GM12892 (cell line): ENCODE measurements at regions not wholly inside any gene's neighbourhood (a gene's known extent, or its start where the extent isn't known, plus 50 kb on each side); places are given as distances from the start of the nearest gene placed in this dataset.
"Not testable (repeated sequence)": the region's sequence is repeated elsewhere in the genome, so short reads cannot be mapped to it uniquely, and the experiment has no call there.

Experiments used
- DNase-seq: peaks from one replicate; pipeline ENCODE4 v3.0.0; 2011; ENCODE audit not compliant: insufficient read length
- FAIRE-seq: peaks from 2 replicates; lab custom pipeline; 2011; peaks lifted over from hg19 to GRCh38; lab: Jason Lieb, UNC
- POLR2A ChIP-seq: IDR thresholded peaks from 2 replicates; pipeline ENCODE4 v1.6.1; 2011; ENCODE audit warnings: low read depth, low read length, control low read depth
- POLR2AphosphoS5 ChIP-seq: IDR thresholded peaks from 2 replicates; pipeline ENCODE4 v1.6.1; 2011; ENCODE audit warnings: low read depth, low read length, control low read depth
- TAF1 ChIP-seq: IDR thresholded peaks from 2 replicates; pipeline ENCODE4 v1.6.1; 2011; ENCODE audit warnings: low read depth, mild to moderate bottlenecking, control low read depth, low read length, borderline replicate concordance

DNA sequence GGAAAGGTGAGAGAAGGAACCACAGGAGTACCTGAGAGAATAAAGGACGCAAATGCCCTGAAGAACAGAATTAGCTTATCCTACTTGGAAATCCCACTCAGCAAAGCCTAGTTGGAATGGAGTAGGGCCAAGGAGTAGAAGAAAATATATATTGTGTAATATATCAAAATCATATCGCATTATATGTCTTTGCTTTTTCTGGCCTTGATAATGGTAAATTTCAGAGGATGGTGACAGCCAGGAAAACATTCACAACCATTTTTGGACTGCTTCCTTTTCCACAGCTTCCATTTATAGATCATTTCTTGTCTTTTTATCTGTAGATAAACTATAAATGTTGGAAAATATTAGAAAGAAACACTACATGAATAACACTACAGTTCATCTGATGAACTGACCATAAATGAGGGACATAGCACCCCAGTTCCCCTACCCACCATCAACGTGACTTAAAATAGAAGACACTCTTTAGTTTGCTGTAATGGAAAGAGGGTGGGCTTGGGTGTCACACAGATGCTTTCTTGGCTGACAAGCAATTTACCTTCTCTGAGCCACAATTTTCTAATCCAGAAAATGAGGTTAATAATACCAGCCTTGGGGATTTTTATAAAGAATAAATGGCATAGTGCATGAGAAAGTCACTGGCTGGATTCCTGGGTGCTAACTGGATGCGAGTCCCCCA, 569.6 kb downstream of the NTRK3 start:
- FAIRE-seq (no peak), DNase-seq (no peak)
- TF ChIP-seq POLR2A (no peak), TAF1 (no peak), POLR2AphosphoS5 (no peak)

DNA sequence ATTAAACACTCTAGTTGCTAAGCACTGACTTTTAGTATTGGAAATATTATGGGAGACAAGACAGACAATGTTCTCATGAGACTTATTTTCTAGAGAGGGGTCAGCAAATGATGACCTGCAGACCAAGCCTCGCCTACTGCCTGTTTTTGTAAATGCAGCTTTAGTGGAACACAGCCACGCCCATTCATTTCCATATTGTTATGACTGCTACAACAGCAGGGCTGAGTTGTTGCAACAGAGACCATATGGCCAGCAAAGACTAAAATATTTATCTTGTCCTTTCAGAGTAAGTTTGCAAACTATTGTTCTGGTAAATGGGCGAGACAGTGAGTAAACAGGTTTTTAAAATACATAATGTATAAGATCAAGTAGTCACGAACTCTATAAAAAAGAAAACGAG, 570.2 kb downstream of the NTRK3 start:
- TF ChIP-seq POLR2A: no peak
- TF ChIP-seq POLR2AphosphoS5: no peak
- no peak for TF ChIP-seq TAF1
- FAIRE-seq (no peak), DNase-seq (no peak)

DNA sequence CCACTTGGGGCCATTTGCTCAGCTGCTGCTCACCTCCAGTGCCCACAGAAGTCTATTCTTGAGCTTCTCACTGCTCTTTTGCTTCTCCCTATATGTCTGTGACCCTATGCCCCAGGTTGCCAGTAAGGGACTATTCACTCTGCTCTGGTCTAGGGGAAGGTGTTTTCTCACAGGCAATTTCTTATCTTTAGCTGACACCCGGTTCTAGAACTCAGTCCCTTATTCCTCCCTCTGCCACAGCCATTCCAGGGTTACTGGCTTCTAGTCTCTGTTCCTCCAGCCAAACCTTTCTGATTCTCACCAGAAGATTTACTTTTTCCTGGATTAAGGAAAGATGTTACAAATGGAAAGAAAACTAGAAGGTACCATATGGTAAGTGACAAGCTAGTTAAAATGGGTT, 574.0 kb downstream of the NTRK3 start:
- DNase-seq: no peak
- no peak for FAIRE-seq
- no peak for TF ChIP-seq TAF1
- TF ChIP-seq POLR2AphosphoS5: no peak
- TF ChIP-seq POLR2A: no peak

DNA sequence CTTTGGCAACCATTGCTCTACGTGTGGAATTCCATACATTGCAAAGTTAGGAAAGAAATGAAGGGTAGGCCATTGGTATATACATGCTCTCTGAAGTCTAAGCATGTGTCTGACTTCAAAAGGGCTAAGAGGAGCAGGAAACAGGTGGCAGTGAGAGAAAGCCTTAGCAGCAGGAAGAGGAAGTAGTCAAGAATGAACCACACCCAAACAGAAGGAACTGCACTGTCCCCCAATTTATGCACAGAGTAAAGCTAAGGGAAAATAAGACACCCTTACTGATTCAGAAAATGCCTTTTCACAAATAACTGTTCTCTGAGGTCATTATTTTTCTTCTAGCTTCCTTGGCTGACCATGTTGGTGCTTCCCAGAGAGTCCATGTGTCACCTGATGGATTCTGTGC, 575.4 kb downstream of the NTRK3 start:
- FAIRE-seq: no peak
- no peak for DNase-seq
- no peak for TF ChIP-seq POLR2AphosphoS5
- no peak for TF ChIP-seq TAF1
- TF ChIP-seq POLR2A: no peak

DNA sequence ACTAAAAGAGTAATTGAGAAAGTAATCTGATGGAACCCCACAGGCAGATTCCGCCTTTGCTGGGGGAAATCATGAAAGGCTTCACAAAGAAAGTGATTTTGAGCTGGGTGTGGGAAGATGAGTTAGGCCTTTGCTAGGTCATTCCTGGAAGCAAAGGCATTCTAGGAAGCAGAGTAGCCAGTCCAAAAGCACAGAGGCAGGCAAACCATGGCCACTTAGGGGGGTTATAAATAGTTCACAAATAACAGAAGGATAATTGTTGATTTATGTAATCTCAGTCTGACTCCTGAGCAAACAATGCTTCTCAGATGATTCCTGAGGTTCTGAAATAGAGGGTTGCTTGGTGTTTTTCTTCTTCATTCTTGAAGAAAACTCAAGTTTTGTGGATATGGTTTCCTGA, 576.3 kb downstream of the NTRK3 start:
- FAIRE-seq (no peak), DNase-seq (no peak)
- TF ChIP-seq POLR2AphosphoS5: no peak
- no peak for TF ChIP-seq TAF1
- no peak for TF ChIP-seq POLR2A

DNA sequence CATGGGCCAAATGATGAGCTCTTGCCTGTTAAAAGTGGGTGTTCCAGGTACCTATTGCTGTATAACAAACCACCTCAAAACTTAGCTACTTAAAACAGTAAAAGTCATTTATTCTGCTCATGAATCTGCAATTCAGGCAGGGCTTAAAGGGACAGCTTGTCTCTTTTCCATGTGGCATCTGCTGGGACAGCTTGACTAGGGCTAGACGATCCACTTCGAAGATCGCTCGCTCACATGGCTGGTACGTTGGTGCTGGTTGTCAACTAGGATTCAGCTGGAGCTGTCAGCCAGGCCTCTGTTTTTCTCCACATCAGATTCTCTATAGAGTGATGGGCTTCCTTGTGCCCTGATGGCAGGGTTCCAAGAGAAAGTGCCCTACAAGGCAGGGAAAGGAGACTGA, 581.3 kb downstream of the NTRK3 start:
- no peak for FAIRE-seq

DNA sequence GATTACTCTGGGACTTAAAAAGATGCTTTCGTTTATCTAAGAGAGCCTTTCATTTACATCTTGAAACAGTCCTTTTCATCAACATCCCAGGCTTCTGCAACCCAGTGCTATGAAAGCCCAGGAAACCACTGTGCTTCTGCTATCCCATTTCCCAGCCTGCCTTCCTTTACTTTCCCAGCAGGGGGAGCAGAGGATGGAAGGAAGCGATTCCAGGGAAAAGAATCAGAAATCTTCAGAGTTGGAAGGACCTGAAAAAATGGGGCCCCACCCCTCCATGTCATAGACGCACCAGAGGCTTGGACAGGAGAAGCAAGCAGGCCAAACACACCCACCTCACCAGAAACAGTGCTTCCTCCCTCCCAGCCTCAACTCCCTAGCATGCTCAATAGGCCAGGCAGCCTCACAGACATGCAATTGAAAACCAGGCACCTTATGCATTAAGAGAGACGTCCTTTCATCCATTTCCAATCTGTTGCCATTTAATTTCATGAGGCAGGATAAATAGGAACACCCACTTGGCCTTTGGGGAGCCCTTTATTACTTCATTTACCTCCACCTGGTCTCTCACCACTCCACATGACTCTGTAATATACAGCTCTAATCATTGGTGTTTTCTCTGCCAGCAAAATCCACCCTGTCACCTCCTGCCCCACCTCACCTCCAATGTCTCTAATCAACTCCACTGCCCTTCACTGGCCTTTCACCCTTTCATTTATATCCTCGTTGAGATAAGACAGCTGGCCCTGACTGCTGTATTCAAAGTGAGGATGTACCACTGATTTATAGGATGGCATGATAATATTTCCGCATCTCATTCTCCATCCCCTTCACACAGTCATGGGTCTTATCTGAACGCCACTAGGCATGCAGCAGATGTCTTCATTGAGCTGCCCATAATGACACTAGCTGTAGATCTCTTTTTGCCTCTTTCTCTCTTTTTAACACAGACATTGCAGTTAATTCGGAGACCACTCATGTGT, 583.9 kb downstream of the NTRK3 start:
- DNase-seq (no peak), FAIRE-seq (no peak)

More for the DNA sequence above, 581.3 kb downstream of the NTRK3 start:
- TF ChIP-seq POLR2A (no peak), TAF1 (no peak), POLR2AphosphoS5 (no peak)
- no peak for DNase-seq

DNA sequence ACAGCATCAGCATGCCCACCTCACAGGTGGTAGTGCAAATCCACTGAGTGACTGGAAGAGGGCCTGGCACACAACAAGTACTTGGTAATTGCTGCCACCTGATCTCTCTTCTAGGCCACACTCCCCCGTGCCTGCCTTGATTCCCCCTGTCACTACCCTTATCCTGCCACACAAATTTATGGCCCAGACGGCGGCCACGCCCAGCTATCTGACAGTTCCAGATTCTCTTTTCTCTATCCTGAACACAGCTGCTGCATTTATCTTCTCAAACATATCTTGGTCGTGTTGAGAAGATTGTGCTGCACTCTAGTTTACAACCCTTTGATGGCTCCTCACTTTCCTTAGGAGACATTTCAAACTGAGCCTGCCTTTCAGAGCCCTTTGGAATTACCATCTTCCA, 585.2 kb downstream of the NTRK3 start:
- DNase-seq: no peak
- TF ChIP-seq POLR2A: no peak
- no peak for TF ChIP-seq TAF1
- no peak for TF ChIP-seq POLR2AphosphoS5
- no peak for FAIRE-seq

More for the DNA sequence above, 583.9 kb downstream of the NTRK3 start:
- TF ChIP-seq TAF1: no peak
- TF ChIP-seq POLR2A: no peak

DNA sequence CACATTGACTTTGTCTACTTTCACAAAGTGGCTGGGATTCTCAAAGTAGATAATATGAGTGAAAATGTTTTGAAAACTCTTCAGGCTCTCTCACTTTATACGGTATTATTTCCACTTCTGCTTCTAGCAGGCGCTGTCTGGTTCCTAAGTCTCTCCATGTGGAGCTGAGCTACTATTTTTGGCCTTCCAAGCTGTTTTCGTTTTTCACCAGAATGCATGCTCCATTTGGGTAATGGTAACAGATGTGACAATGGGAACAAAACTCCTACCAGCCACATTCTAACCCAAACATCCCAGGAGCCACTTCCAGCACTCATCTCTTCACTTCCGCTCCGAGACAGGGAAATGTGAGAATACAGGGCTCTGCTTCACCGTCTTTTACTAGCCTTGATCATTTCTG, 586.7 kb downstream of the NTRK3 start:
- FAIRE-seq (no peak), DNase-seq (no peak)
- TF ChIP-seq POLR2AphosphoS5 (no peak), TAF1 (no peak), POLR2A (no peak)

DNA sequence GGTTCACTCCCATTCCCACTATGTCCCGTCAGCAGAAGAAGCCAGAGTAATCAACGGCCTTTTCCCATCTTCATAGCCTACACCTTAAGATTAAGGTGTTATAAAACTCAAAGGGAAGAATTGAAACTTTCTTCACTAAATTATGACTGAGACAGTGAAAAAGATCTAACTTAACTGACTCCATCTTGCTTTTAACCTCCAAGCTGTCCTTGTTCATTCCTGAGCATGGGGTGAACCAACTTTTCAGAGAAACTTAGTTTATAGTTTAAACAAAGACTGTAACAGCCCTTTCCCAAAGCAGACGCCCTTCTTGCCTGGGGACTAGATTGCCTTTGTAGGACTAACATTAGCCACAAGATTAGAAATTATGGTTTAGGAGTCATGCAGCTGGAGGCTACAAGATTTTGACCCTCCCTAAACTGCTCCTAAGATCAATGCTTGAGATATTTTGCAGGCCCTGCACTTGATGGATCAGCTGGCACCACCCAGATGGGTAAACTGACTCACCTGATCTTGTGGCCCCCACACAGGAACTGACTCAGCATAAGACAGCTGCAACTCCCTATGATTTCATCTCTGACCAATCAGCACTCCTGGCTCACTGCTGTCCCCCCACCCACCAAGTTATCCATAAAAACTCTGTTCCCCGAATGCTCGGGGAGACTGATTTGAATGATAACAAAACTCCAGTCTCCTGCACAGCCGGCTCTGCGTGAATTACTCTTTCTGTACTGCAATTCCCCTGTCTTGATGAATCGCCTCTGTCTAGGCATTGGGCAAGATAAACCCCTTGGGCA, 587.6 kb downstream of the NTRK3 start:
- FAIRE-seq, DNase-seq: not testable (repeated sequence)

DNA sequence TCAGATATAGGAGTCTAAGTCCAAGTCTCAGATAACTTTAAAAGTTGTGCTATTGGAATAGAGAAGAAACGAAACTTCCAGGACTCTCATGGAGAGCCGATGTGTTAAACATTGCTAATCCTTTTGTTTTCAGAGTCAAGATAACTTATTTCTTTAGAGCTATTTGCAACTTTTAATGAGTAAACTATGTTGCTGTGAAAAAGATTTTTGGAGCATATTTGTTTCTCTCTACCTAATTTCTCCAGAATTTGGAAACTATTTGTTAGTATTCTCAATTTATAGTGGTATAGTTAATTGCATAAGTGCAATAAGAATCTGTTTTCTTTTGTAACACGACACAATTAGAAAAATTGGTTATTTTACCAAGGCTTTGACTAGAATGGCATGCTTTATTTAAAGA, 588.9 kb downstream of the NTRK3 start:
- FAIRE-seq: no peak
- DNase-seq: no peak
- TF ChIP-seq TAF1 (no peak), POLR2A (no peak), POLR2AphosphoS5 (no peak)

DNA sequence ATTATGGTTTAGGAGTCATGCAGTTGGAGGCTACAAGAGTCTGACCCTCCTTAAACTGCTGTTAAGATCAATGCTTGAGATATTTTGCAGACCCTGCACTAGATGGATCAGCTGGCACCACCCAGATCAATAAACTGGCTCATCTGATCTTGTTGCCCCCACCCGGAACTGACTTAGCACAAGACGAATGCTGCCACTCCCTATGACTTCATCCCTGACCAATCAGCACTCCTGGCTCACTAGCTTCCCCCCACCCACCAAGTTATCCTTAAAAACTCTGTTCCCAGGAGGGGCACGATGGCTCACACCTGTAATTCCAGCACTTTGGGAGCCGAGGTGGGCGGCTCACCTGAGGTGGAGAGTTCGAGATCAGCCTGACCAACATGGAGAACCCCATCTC, 594.0 kb downstream of the NTRK3 start:
- DNase-seq (no peak), FAIRE-seq (no peak)
- TF ChIP-seq TAF1 (no peak), POLR2AphosphoS5 (no peak), POLR2A (no peak)
